Esophagus squamous epithelium (tissue), 5 donors: ENCODE measurements at regions not wholly inside any gene's neighbourhood (a gene's known extent, or its start where the extent isn't known, plus 50 kb on each side); places are given as distances from the start of the nearest gene placed in this dataset.

Experiments used
- DNase-seq: peaks from one replicate; lab custom pipeline; 2025; lab: John Stamatoyannopoulos, UW
- H3K27ac ChIP-seq, 4 donors: fragments of 200-600 bp; sonication (generic); one replicate each; pipeline ENCODE4 v1.5.1; 2016 to 2019; ENCODE audit warnings: mild to moderate bottlenecking in 1 of 4
- H3K27me3 ChIP-seq, 4 donors: fragments of 200-600 bp; sonication (generic); 1 replicate in 3 of 4; 2 replicates in 1 of 4; pipeline versions ENCODE4 v1.5.1 to v1.6.0; 2017 to 2021; ENCODE audit warnings: antibody characterized with exemption in 1 of 4
- H3K36me3 ChIP-seq, 3 donors: fragments of 200-600 bp; sonication (generic); one replicate each; pipeline ENCODE4 v1.5.1; 2016 to 2019
- H3K4me1 ChIP-seq, 3 donors: fragments of 200-600 bp; sonication (generic); one replicate each; pipeline ENCODE4 v1.5.1; 2017 to 2019
- H3K4me3 ChIP-seq, 4 donors: fragments of 200-600 bp; sonication (generic); 1 replicate in 3 of 4; 2 replicates in 1 of 4; pipeline ENCODE4 v1.5.1; 2016 to 2019; ENCODE audit warnings: mild to moderate bottlenecking in 2 of 4, moderate library complexity in 1 of 4
- H3K9me3 ChIP-seq, 3 donors: fragments of 200-600 bp; sonication (generic); one replicate each; pipeline ENCODE4 v1.5.1; 2016 to 2019
- CTCF ChIP-seq, 6 experiments: fragments of 450-650 bp in 4 of 6; fragments of 200-600 bp in 2 of 6; sonication (generic) in 2 of 6; IDR thresholded peaks; one replicate each; pipeline ENCODE4 v1.5.1; 2016 to 2019; ENCODE audit warnings: antibody characterized with exemption in 6 of 6, mild to moderate bottlenecking in 4 of 6, moderate library complexity in 4 of 6
- POLR2A ChIP-seq, 4 donors: fragments of 450-650 bp; IDR thresholded peaks; one replicate each; pipeline ENCODE4 v1.6.1; 2017; ENCODE audit warnings: antibody characterized with exemption in 4 of 4, mild to moderate bottlenecking in 4 of 4, moderate library complexity in 3 of 4
- WGBS, 2 donors: methylation state at CpG; one replicate each; pipeline ENCODE4 v1.1.5; 2018; 5-methylcytosine and 5-hydroxymethylcytosine counted together
- intact Hi-C: fragments of 100-400 bp; cut with DNase I; formaldehyde crosslinking; loops from one replicate; pipeline ENCODE4 v1.15.0; 2022
- donor health status: DM: yes; HTN: yes; CAD: no.

GRCh38 chr10:86597306-86597705, 57.0 kb upstream of the OPN4 start:
- Histone ChIP-seq H3K27me3 (no peaks in the 10 kb centered on the region), H3K9me3 (no peaks in the 10 kb centered on the region), H3K27ac (no peak overlapping the region), H3K36me3 (no peaks in the 10 kb centered on the region), H3K4me3 (no peak overlapping the region), H3K4me1 (peaks cover 0 to 13% (median 0%) of the 10 kb centered on the region in 3 donors)
- TF ChIP-seq POLR2A (IDR thresholded peaks at IDR 0.05) = no peak
- TF ChIP-seq CTCF (IDR thresholded peaks at IDR 0.05) = no peak
- 81 to 85% methylated on average over 11 to 15 of the region's 15 CpGs for whole genome bisulfite sequencing, 2 donors
- DNase-seq = no peak
- intact Hi-C loops = no loop called here

GRCh38 chr10:86598151-86598550, 56.2 kb upstream of the OPN4 start:
- Histone ChIP-seq H3K4me3 (no peak overlapping the region), H3K9me3 (no peaks in the 10 kb centered on the region), H3K27ac (no peak overlapping the region), H3K27me3 (no peaks in the 10 kb centered on the region), H3K36me3 (no peaks in the 10 kb centered on the region), H3K4me1 (peaks cover 0 to 10% (median 0%) of the 10 kb centered on the region in 3 donors)
- no peak for TF ChIP-seq POLR2A (IDR thresholded peaks at IDR 0.05)
- no peak for DNase-seq
- 83 to 88% methylated on average over 1 of the region's 1 CpG for WGBS, 2 donors
- intact Hi-C loops = no loop called here

GRCh38 chr10:86599041-86599440, 55.3 kb upstream of the OPN4 start:
- Histone ChIP-seq H3K4me1 (peaks cover 0 to 10% (median 0%) of the 10 kb centered on the region in 3 donors), H3K27ac (no peak overlapping the region), H3K4me3 (no peak overlapping the region), H3K36me3 (no peaks in the 10 kb centered on the region), H3K27me3 (no peaks in the 10 kb centered on the region), H3K9me3 (no peaks in the 10 kb centered on the region)
- intact Hi-C loops = no loop called here
- WGBS, 2 donors = 84 to 94% methylated on average over 5 of the region's 5 CpGs
- DNase-seq = no peak
- TF ChIP-seq CTCF (IDR thresholded peaks at IDR 0.05) (no peak), POLR2A (IDR thresholded peaks at IDR 0.05) (no peak)

- 39 to 52% methylated on average over 2 to 3 of the region's 4 CpGs for WGBS, 2 donors
- H3K27me3 ChIP-seq = no peaks in the 10 kb centered on the region
- H3K4me1 ChIP-seq = peaks cover 0 to 10% (median 0%) of the 10 kb centered on the region in 3 donors
- TF ChIP-seq POLR2A (IDR thresholded peaks at IDR 0.05) (no peak), CTCF (IDR thresholded peaks at IDR 0.05) (no peak)
- no peak for DNase-seq
- intact Hi-C loops = no loop called here
- H3K9me3 ChIP-seq = no peaks in the 10 kb centered on the region
- no peak overlapping the region for H3K4me3 ChIP-seq
- no peaks in the 10 kb centered on the region for H3K36me3 ChIP-seq
- peak overlapping the region in 1 of 4 donors; percentile 29 for H3K27ac ChIP-seq
Measured at GRCh38 chr10:86599729-86600128, 54.6 kb upstream of the OPN4 start.

GRCh38 chr10:86600296-86600695, 54.1 kb upstream of the OPN4 start:
- Histone ChIP-seq H3K4me3 (no peak overlapping the region), H3K27ac (no peak overlapping the region), H3K4me1 (peaks cover 0 to 10% (median 0%) of the 10 kb centered on the region in 3 donors), H3K9me3 (no peaks in the 10 kb centered on the region), H3K36me3 (no peaks in the 10 kb centered on the region), H3K27me3 (no peaks in the 10 kb centered on the region)
- TF ChIP-seq POLR2A (IDR thresholded peaks at IDR 0.05) (no peak), CTCF (IDR thresholded peaks at IDR 0.05) (no peak)
- intact Hi-C loops = no loop called here
- DNase-seq = no peak
- 85 to 88% methylated on average over 2 of the region's 2 CpGs for WGBS, 2 donors
